B cell (primary cell): ENCODE measurements at regions not wholly inside any gene's neighbourhood (a gene's known extent, or its start where the extent isn't known, plus 50 kb on each side); places are given as distances from the start of the nearest gene placed in this dataset.

Experiments used
- ATAC-seq: fragments of 200-7000 bp; cut with Tn5 transposase; one replicate; pipeline ENCODE4 v1.10.0; 2021; ENCODE audit warnings: low read depth, mild to moderate bottlenecking, moderate number of reproducible peaks, moderate library complexity
- CTCF ChIA-PET: fragments of 350-600 bp; sonication (Branson Sonifier 250); formaldehyde crosslinking; loops from one replicate; lab custom pipeline; 2021; ENCODE audit warnings: antibody characterized with exemption, inconsistent platforms; lab: Charles Lee
- POLR2A ChIA-PET: fragments of 350-600 bp; sonication (Branson Sonifier 250); formaldehyde crosslinking; loops from one replicate; lab custom pipeline; 2021; ENCODE audit warnings: antibody characterized with exemption; lab: Charles Lee
- DNase-seq: peaks from one replicate; pipeline ENCODE4 v3.0.0; 2013
- H2AFZ ChIP-seq: 2 replicates; pipeline ENCODE4 v1.6.1; 2012; ENCODE audit warnings: mild to moderate bottlenecking, low read depth, low read length; ENCODE audit not compliant: insufficient read depth, poor library complexity, severe bottlenecking
- H3K27ac ChIP-seq, 2 donors: 1 replicate in 1 of 2; 2 replicates in 1 of 2; pipeline ENCODE4 v1.5.1; 2012 to 2013; ENCODE audit warnings: low read length in 2 of 2, mild to moderate bottlenecking in 2 of 2, moderate library complexity in 1 of 2
- H3K27me3 ChIP-seq, 4 experiments: fragments of 200-600 bp in 1 of 4; sonication (generic) in 1 of 4; replicated peaks in 1 of 4; 1 replicate in 2 of 4; 2 replicates in 2 of 4; pipeline versions ENCODE4 v1.6.1 to v1.7.0; 2013 to 2016; ENCODE audit warnings: low read length in 3 of 4, mild to moderate bottlenecking in 2 of 4, mixed read lengths in 1 of 4, moderate library complexity in 1 of 4; ENCODE audit not compliant: insufficient read depth in 4 of 4, control insufficient read depth in 3 of 4; ENCODE audit errors: control extremely low read depth in 1 of 4
- H3K36me3 ChIP-seq, 2 experiments: replicated peaks in 1 of 2; 1 replicate in 1 of 2; 2 replicates in 1 of 2; pipeline versions ENCODE4 v1.6.1 to v1.7.1; 2013; ENCODE audit warnings: low read length in 1 of 2; ENCODE audit not compliant: insufficient read depth in 2 of 2, control insufficient read depth in 1 of 2; ENCODE audit errors: control extremely low read depth in 1 of 2, extremely low read depth in 1 of 2
- H3K4me1 ChIP-seq, 2 donors: fragments of 200-600 bp in 1 of 2; sonication (generic) in 1 of 2; 1 replicate in 1 of 2; 2 replicates in 1 of 2; pipeline versions ENCODE4 v1.5.1 to v1.6.1; 2013 to 2017; ENCODE audit warnings: low read length in 2 of 2; ENCODE audit not compliant: control insufficient read depth in 2 of 2, insufficient read depth in 2 of 2
- H3K4me2 ChIP-seq: replicated peaks from 2 replicates; pipeline ENCODE3; 2012; ENCODE audit warnings: mild to moderate bottlenecking, low read depth, low read length; ENCODE audit not compliant: poor library complexity, severe bottlenecking
- H3K4me3 ChIP-seq, 5 experiments: fragments of 200-600 bp in 1 of 5; sonication (generic) in 1 of 5; 1 replicate in 3 of 5; 2 replicates in 2 of 5; pipeline versions ENCODE4 v1.5.1 to v1.7.0; 2011 to 2016; ENCODE audit warnings: low read length in 4 of 5, mild to moderate bottlenecking in 4 of 5, low read depth in 2 of 5, control low read depth in 1 of 5, moderate library complexity in 1 of 5; ENCODE audit not compliant: insufficient read depth in 1 of 5; ENCODE audit errors: control extremely low read depth in 1 of 5, extremely low read depth in 1 of 5
- H3K79me2 ChIP-seq: fragments of 200-600 bp; sonication (generic); one replicate; pipeline ENCODE4 v1.6.0; 2016; ENCODE audit warnings: low read length; ENCODE audit not compliant: control insufficient read depth, insufficient read depth
- H3K9ac ChIP-seq: fragments of 200-600 bp; sonication (generic); 2 replicates; pipeline ENCODE4 v1.6.1; 2017; ENCODE audit warnings: mild to moderate bottlenecking, low read length, moderate library complexity
- H3K9me3 ChIP-seq, 3 donors: one replicate each; pipeline versions ENCODE4 v1.6.1 to v1.7.1; 2013; ENCODE audit warnings: low read length in 2 of 3; ENCODE audit not compliant: control insufficient read depth in 2 of 3, insufficient read depth in 1 of 3; ENCODE audit errors: control extremely low read depth in 1 of 3
- H4K20me1 ChIP-seq: 2 replicates; pipeline ENCODE4 v1.6.0; 2012; ENCODE audit warnings: mild to moderate bottlenecking, low read length; ENCODE audit not compliant: insufficient read depth, control insufficient read depth, poor library complexity, severe bottlenecking
- H3K27ac Mint-ChIP-seq: one replicate; pipeline ENCODE4 v1.8.0; 2021; ENCODE audit warnings: mixed read lengths
- H3K27me3 Mint-ChIP-seq: one replicate; pipeline ENCODE4 v1.8.0; 2021; ENCODE audit warnings: mixed read lengths
- H3K4me1 Mint-ChIP-seq: one replicate; pipeline ENCODE4 v1.8.0; 2021; ENCODE audit warnings: mixed read lengths
- H3K4me3 Mint-ChIP-seq: one replicate; pipeline ENCODE4 v1.8.0; 2021; ENCODE audit warnings: mixed read lengths
- H3K9me3 Mint-ChIP-seq: one replicate; pipeline ENCODE4 v1.8.0; 2022; ENCODE audit warnings: mixed read lengths; ENCODE audit not compliant: insufficient read depth
- CTCF ChIP-seq: fragments of 200-600 bp; IDR thresholded peaks from one replicate; pipeline ENCODE4 v1.8.0; 2022; ENCODE audit warnings: antibody characterized with exemption, mild to moderate bottlenecking
- EZH2 ChIP-seq: IDR thresholded peaks from 2 replicates; pipeline ENCODE4 v1.6.1; 2012; ENCODE audit warnings: borderline replicate concordance, low read depth, mild to moderate bottlenecking, moderate library complexity, low read length; ENCODE audit not compliant: insufficient read depth, poor library complexity, severe bottlenecking
- WGBS: methylation state at CpG from one replicate; pipeline ENCODE4 v1.1.5; 2013; ENCODE audit warnings: missing lambda C conversion rate; ENCODE audit not compliant: insufficient coverage; 5-methylcytosine and 5-hydroxymethylcytosine counted together
- intact Hi-C: fragments of 100-400 bp; cut with micrococcal nuclease; formaldehyde crosslinking; loops from one replicate; pipeline ENCODE4 v1.10.0; 2022

- no peak overlapping the region for H3K4me2 ChIP-seq
- H3K9ac ChIP-seq = no peak overlapping the region
- no peak for DNase-seq
- no peak overlapping the region for H3K27ac ChIP-seq
- H3K27ac Mint-ChIP-seq = no peak overlapping the region
- no peak overlapping the region for H3K4me3 Mint-ChIP-seq
- H3K36me3 ChIP-seq = no peaks in the 10 kb centered on the region
- ATAC-seq = no peak
- H2AFZ ChIP-seq = no peak overlapping the region
- ChIA-PET CTCF (interaction anchor here (1.6 kb wide), 1 partner anchor 683 kb away, joined by 4 read pairs; no protein-coding TSS in a partner anchor), POLR2A (no interaction called here)
- no peaks in the 10 kb centered on the region for H3K9me3 Mint-ChIP-seq
- H3K9me3 ChIP-seq = no peaks in the 10 kb centered on the region
- H3K79me2 ChIP-seq = no peaks in the 10 kb centered on the region
- 95% methylated on average over 11 of the region's 11 CpGs for WGBS
- H3K27me3 ChIP-seq = peaks cover 0 to 6% (median 0%) of the 10 kb centered on the region in 4 experiments
- peaks cover 7% of the 10 kb centered on the region for H3K4me1 Mint-ChIP-seq
- no peaks in the 10 kb centered on the region for H4K20me1 ChIP-seq
- peaks cover 11% of the 10 kb centered on the region for H3K27me3 Mint-ChIP-seq
- intact Hi-C loops = no loop called here
- peaks cover 0 to 9% of the 10 kb centered on the region in 2 donors for H3K4me1 ChIP-seq
- TF ChIP-seq CTCF (no peak), EZH2 (no peak)
- H3K4me3 ChIP-seq = no peak overlapping the region
Observed at GRCh38 chr20:24782301-24782700, 166.8 kb upstream of the CST7 start.

GRCh38 chr20:24782801-24783630 lies 166.1 kb upstream of the CST7 start:
- Histone ChIP-seq H3K9me3 (no peaks in the 10 kb centered on the region), H4K20me1 (no peaks in the 10 kb centered on the region), H3K4me1 (peaks cover 0 to 9% of the 10 kb centered on the region in 2 donors), H2AFZ (no peak overlapping the region), H3K27me3 (peaks cover 0 to 6% (median 0%) of the 10 kb centered on the region in 4 experiments), H3K79me2 (no peaks in the 10 kb centered on the region), H3K36me3 (no peaks in the 10 kb centered on the region), H3K27ac (no peak overlapping the region), H3K4me2 (no peak overlapping the region), H3K9ac (no peak overlapping the region), H3K4me3 (no peak overlapping the region)
- intact Hi-C loops = no loop called here
- Mint-ChIP-seq H3K27ac (no peak overlapping the region), H3K4me1 (peaks cover 7% of the 10 kb centered on the region), H3K4me3 (no peak overlapping the region), H3K27me3 (peaks cover 4% of the 10 kb centered on the region), H3K9me3 (no peaks in the 10 kb centered on the region)
- TF ChIP-seq CTCF (no peak), EZH2 (no peak)
- ChIA-PET POLR2A (no interaction called here), CTCF (no interaction called here)
- 31% methylated on average over 11 of the region's 12 CpGs for WGBS
- DNase-seq (no peak), ATAC-seq (no peak)
